ENCODE measurements at regions not wholly inside any gene's neighbourhood (a gene's known extent, or its start where the extent isn't known, plus 50 kb on each side); places are given as distances from the start of the nearest gene placed in this dataset.

DNA sequence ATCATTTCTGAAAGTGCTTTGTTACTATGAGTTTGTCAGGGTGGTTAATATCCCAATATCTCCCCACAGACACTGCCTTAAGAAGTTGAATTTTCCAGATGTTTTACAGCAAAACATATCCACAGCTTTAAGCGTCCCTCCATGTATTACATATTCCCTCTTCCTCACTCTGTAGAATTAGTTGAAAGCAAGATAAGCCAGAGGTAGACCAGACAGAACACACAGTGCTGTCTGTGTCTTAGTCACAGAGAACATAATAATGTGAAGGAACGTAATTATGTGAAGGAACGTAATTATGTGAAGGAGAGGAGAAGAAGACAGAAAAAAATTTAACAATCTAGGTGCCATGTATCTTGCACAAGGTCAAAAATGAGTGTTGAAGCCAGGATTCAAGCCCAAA lies 81.9 kb upstream of the LRATD1 start:
- FAIRE-seq (no peak), DNase-seq (ENCODE audit: extremely low spot score, insufficient read length, low read depth) (no peak)

DNA sequence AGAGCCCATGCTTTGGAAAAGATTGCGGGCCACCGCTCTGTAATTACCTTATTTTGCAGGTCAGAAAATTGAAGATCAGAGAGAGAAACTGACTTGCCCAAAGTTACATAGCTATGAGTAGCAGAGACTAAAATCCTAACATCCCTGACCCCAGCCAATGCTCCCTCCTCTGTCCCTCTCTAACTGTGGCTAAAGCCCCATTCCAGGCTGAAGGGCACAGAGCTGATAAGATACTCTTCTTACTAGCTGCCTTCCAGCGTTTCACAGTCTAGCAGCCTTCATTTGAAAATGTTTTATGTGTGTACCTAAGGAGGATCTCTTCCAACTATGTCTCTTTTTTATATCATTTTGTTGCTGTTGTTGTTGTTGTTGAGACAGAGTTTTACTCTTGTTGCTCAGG lies 81.4 kb upstream of the LRATD1 start:
- DNase-seq (ENCODE audit: extremely low spot score, insufficient read length, low read depth) (no peak), FAIRE-seq (no peak)

DNA sequence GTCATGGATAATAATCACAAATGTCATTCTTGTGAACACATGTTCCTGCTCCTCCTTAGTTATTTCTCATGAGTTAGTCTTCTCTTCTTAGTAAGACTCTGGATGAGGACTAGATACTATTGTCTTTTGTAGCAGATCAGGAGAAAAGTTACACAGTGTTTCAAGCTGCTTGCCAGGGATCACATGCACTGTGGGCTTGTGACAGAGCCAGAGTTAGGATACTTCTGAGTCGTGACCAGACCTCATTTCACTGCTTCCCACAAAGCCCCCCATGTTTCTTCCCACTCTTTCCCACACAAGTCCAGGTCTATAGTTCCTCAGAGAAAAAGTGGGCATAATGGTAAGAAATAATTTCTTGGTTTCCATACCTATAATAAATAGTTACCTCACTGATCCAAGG lies 80.2 kb upstream of the LRATD1 start:
- DNase-seq (ENCODE audit: extremely low spot score, insufficient read length, low read depth) = no peak
- no peak for FAIRE-seq

DNA sequence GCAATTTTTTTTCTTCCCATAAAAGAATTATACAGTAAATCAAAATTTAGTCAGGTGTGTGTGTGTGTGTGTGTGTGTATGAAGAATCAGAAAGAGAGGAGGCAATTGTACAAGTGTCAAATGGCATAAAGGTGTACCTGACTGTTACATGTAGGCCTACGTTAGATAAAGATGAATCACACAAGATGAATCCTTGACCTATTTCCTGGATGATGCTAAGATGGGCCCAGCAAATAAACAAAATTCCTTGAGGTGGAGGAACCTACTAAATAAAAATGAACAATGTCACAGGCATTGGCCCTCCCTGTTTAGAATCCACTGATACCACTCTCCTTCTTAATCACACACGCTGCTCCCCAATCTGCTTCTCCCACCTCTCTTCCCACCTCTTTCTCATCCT lies 79.7 kb upstream of the LRATD1 start:
- no peak for DNase-seq (ENCODE audit: extremely low spot score, insufficient read length, low read depth)
- FAIRE-seq = no peak

DNA sequence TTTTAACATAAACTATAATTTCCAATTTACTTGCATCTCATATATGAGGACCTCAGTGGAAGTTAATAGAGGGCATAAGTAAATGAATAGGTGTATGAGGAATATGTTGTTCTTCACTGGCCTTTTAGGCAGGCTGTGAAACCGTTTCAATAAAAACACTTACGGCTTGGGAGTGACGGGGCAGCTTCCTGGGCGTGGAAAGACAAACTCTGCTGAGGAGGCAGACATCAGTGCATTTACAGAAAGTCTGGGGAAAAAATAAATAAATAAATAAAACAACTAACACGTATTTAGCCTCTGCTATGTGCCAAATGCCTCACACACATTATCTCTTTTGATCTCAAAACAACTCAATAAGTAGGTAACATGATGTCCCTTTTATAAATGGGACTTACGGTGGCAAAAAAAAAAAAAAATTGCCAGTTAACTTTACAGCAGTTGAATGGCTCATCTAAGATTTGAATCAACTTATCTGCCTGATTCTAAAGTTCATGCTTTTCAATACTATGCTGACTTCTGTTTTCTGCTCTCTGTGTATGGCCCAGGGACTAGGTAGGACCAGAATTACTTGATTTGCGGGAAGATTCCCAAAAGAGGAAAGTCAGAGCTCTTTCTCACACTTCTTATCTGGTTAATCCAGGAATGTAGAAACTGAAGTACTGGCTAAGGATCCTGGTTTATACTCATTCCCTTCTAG lies 77.5 kb upstream of the LRATD1 start:
- no peak for FAIRE-seq

DNA sequence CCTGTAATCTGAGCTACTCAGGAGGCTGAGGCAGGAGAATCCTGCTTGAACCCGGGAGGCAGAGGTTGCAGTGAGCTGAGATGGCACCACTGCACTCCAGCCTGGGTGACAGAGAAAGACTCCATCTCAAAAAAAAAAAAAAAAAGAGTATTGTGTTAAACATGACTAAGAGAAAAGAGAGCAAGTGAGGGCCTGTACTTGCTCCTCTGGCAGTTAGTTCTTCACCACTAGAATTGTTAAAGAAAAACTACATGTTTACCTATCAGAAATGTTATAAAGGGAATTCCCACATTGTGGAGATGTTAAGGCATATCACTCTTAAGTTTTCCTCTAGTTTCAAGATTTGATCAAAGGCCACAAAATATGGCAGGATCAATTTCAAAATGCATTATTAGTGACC lies 75.4 kb upstream of the LRATD1 start:
- FAIRE-seq (no peak), DNase-seq (ENCODE audit: extremely low spot score, insufficient read length, low read depth) (no peak)

More for the DNA sequence above, 77.5 kb upstream of the LRATD1 start:
- no peak for DNase-seq (ENCODE audit: extremely low spot score, insufficient read length, low read depth)

DNA sequence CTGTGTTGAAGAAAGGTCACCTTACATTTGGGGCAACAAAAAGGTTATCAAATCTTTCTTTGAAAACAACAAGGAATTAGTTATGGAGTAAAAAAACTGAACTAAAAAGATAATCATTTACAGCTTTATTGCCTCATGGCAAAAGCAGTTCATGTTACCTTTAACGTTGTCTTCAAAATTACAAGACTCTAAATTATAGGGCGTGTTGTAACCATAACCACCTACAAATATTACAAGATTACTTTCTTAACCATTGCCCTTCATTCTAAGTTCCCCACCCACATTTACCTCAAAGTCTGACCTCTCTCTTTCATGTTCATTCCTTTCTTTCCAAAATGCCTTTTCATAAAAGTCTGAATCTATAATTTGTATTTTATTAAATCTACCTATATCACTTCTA lies 74.6 kb upstream of the LRATD1 start:
- FAIRE-seq = no peak
- no peak for DNase-seq (ENCODE audit: extremely low spot score, insufficient read length, low read depth)

DNA sequence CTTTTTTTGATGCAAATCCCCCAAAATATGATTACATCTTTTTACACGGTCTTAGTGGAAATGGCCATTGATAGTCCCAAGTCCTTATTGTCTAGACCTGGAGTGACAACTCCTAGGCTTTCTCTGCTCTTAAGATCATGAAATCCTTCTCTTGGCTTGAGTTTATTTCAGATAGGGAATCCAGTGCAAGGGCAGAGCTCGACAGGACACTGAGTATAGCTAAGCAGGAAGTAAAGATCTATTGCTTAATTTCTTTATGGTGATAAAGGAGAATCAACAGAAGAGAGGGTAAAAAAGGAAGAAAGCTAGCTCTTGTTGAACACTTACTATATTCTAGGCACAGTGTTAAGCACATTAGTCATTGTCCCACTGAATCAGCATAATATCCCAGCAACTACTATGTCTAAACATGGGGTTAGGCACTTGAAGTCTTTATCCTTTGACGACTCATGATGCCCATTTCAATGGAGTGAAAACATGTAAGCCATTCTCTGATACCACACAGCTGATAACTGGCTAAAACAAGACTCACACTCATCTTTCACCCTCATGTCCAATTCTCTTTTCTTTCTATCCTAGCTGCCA lies 74.1 kb upstream of the LRATD1 start:
- DNase-seq (ENCODE audit: extremely low spot score, insufficient read length, low read depth) (no peak), FAIRE-seq (no peak)

DNA sequence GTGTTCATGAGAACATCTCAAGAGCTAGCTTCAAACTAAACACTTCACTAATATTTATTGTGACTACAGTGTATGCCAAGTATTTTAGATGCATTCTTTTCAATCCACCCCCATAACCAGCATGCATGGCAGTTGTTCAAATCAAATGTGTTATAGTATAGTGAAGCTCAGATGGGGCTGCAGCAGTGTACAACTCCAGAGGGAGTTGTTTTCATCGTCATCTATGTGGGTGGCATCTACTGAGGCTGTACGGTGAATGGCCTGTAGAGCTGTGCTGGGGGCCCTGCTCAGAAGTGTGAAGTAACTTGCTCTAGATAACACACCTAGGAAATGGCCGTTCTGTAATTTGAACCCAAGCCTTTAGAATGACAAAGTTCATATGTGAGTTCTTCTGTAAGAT lies 71.8 kb upstream of the LRATD1 start:
- no peak for DNase-seq (ENCODE audit: extremely low spot score, insufficient read length, low read depth)
- FAIRE-seq = no peak

DNA sequence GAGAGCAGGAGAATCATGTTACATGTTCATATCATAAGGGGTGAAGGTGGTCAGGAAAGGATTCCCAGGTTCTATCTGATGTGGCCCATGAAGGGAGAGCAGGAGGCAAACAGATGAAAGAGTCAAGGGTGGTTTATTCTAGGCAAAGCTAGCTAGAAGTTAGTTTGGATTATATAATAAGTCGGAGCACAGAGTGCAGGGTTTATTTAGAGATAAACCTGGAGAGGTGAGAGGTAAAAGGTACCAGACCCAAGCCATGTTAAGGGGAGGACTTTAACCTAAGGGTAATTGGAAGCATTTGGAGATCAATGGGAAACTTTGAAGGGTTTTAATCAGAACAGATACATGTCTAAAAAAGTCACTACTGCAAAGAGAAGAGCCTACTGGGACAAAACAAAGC lies 69.2 kb upstream of the LRATD1 start:
- FAIRE-seq (no peak), DNase-seq (ENCODE audit: extremely low spot score, insufficient read length, low read depth) (no peak)

DNA sequence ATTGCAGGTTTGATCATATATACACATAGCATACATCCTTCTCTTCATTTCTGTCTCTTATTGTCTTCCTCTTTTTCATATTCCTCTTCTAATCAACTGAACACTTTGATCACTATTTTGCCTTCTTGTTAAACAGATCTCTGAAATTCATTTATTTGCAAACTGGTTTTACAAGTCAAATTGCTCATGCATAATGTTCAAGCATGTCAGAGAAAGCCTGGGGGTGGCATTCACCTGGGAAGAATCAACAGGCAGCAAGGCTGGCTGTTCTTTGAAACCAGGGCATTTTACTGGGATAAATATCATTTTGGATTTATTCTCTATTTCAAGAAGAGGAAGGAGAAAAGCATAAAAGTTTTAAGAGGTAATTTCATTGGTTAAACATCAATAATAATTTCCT lies 66.9 kb upstream of the LRATD1 start:
- no peak for DNase-seq (ENCODE audit: extremely low spot score, insufficient read length, low read depth)
- no peak for FAIRE-seq

DNA sequence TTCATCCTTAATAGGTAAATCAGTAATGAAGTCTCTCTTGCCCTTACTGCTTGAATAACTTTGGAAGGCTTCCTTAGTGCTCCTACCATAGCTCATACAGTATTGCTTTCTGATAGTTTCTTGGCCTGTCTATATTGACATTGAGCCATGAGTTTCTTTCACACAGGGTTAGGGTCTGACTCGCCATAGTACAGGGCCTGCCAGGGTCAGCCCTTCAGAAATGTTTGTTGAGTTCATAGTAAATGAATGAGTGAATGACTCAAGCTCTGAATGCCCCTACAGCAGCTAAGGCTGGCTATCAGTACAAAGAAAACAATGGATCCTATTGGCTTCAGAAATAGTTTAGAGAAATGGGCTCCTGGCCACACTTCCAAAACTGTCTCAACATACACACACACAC lies 65.0 kb upstream of the LRATD1 start:
- no peak for FAIRE-seq
- DNase-seq (ENCODE audit: extremely low spot score, insufficient read length, low read depth) = no peak

DNA sequence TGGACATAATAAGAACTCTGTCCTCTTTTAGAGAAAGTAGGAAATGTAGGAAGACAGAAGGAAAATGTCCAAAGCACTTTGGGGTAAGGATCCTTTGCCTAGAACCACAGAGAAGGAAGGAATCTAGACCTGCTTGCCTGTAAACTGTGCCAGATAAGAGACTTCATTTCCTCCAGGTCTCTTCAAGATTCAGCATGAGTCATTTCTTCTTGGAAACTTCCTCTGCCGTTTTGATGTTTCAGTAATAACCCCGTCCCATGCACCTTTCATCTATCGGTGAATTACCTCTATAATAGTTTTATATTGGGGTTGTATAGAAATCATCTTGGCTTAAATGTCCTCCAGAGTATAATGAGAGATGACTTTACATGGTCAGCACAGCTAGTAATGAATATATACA lies 63.2 kb upstream of the LRATD1 start:
- no peak for DNase-seq (ENCODE audit: extremely low spot score, insufficient read length, low read depth)
- FAIRE-seq = no peak

DNA sequence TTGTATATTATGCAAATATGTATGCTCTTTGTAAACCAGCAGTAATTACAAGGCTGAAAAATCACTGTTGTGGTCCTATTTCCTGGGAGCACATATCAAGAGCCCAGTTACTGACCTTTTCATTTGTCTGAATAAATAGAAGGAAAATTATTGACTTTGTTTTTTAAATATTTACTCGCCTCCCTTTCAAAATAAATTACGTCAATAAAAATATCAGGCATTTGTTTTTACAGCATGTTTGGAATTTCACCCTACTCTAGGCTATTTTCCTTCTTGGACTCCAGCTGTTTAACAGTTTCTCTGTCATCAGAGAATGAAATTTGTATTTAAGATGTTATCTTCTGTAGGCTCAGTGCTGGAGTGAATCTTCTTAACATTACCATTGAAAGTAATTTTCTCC lies 59.9 kb upstream of the LRATD1 start:
- FAIRE-seq = no peak

DNA sequence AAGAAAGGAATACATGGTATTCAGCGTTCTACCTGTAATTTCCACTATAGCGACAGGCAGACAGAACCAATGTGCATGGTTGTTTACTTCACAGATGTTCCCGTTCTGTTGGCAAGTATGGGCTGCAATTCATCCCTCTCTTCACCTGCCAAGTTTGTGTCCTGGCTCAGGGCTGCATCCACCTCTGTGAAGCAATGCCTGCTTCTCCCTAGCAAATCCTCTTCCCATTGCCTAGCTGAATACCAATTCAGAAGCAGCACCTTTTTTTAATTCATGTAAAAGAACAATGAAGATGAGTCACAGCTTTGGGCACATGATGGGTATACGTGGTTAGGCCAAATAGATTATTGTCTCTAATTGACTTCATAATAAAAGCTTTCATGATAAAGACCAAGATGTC lies 54.7 kb upstream of the LRATD1 start:
- DNase-seq (ENCODE audit: extremely low spot score, insufficient read length, low read depth) = no peak
- FAIRE-seq = no peak

More for the DNA sequence above, 59.9 kb upstream of the LRATD1 start:
- DNase-seq (ENCODE audit: extremely low spot score, insufficient read length, low read depth) = no peak

All from GM18507 (cell line).